Mammary epithelial cell (primary cell): ENCODE measurements at regions not wholly inside any gene's neighbourhood (a gene's known extent, or its start where the extent isn't known, plus 50 kb on each side); places are given as distances from the start of the nearest gene placed in this dataset.

Experiments
- EZH2 ChIP-seq: IDR thresholded peaks from 2 replicates; pipeline ENCODE4 v1.6.1; 2012; ENCODE audit warnings: low read length, inconsistent platforms, borderline replicate concordance
- TF ChIP-seq, protein P1 (sequence below), 2 donors: IDR thresholded peaks in 1 of 2; conservative IDR thresholded peaks in 1 of 2; 2 replicates each; pipeline ENCODE4 v1.5.1; 2011 to 2012; ENCODE audit warnings: inconsistent platforms in 2 of 2, low read length in 2 of 2, mild to moderate bottlenecking in 2 of 2, control low read depth in 1 of 2, low read depth in 1 of 2; ENCODE audit not compliant: insufficient read depth in 1 of 2; ENCODE audit errors: extremely low read depth in 1 of 2

DNA sequence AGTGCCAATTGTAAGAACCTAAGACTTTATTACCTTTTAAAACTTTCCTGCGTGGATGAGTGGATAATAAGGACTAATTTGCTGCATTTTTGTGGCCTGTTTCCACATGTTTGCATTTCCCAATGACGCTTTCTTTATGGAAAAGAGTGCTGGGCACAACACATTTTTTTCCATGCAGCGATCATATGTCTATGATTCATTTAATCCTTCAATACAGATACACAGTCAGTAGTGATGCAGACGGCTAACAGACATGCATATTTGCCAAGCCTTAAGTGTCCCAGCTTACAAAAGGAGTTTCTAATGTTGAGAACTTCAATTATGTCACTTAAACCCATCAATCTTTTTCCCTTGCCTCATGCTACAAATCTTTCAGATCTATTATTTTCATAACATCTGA, 239.8 kb upstream of the PREP start:
- no peak for TF ChIP-seq EZH2
- TF ChIP-seq, protein P1, sequence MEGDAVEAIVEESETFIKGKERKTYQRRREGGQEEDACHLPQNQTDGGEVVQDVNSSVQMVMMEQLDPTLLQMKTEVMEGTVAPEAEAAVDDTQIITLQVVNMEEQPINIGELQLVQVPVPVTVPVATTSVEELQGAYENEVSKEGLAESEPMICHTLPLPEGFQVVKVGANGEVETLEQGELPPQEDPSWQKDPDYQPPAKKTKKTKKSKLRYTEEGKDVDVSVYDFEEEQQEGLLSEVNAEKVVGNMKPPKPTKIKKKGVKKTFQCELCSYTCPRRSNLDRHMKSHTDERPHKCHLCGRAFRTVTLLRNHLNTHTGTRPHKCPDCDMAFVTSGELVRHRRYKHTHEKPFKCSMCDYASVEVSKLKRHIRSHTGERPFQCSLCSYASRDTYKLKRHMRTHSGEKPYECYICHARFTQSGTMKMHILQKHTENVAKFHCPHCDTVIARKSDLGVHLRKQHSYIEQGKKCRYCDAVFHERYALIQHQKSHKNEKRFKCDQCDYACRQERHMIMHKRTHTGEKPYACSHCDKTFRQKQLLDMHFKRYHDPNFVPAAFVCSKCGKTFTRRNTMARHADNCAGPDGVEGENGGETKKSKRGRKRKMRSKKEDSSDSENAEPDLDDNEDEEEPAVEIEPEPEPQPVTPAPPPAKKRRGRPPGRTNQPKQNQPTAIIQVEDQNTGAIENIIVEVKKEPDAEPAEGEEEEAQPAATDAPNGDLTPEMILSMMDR (conservative IDR thresholded peaks at IDR 0.05 in 1 of 2, IDR thresholded peaks at IDR 0.05 in 1 of 2; ENCODE audit: extremely low read depth in 1 of 2, insufficient read depth in 1 of 2, low read depth in 1 of 2, low read length in 2 of 2): no peak
